ENCODE measurements at regions not wholly inside any gene's neighbourhood (a gene's known extent, or its start where the extent isn't known, plus 50 kb on each side); places are given as distances from the start of the nearest gene placed in this dataset.

DNA sequence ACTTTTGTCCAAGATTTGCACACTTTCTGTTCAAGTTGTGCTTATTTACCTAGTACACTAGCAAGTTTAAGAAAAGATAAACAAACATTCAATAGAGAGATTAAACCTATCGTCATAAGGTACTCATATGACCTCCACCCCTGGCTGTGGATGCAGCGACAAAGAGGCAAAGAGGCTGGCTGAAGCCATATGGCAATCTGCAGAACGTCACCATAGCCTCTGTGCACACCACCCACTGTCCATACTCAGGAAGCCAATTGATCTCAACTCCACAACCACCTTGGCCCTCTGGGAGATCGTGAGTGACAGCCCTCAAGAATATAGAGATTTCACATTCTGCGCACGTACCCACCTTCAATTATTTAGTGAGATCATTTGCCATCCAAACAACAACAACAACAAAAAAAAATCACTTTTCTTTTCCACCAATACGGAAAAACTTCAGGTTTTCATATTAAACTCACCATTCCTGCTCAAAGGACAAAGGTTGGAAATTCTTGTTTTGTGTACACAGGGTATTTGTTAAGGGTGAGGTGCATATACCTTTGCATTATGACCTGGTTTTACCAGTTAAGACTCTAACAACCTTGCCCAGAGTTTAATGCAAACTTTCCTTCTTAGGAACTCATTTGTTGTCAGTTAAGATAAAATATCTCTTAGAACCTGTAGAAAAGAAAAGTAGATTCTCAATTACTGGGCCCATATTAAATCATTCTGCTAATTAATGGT is 243.0 kb upstream of the FSTL5 start:
- Histone ChIP-seq H3K9ac (ENCODE audit: low read length) (no peak overlapping the region), H3K4me3 (ENCODE audit: low read length) (no peak overlapping the region), H3K27ac (ENCODE audit: low read length) (no peak overlapping the region), H3K9me3 (ENCODE audit: control insufficient read depth, low read depth, low read length) (no peaks in the 10 kb centered on the region), H3K36me3 (ENCODE audit: control insufficient read depth, low read depth, low read length) (no peaks in the 10 kb centered on the region), H3K4me1 (ENCODE audit: control insufficient read depth, low read depth, low read length) (no peaks in the 10 kb centered on the region), H3K27me3 (ENCODE audit: control insufficient read depth, insufficient read depth, low read length) (no peaks in the 10 kb centered on the region)

DNA sequence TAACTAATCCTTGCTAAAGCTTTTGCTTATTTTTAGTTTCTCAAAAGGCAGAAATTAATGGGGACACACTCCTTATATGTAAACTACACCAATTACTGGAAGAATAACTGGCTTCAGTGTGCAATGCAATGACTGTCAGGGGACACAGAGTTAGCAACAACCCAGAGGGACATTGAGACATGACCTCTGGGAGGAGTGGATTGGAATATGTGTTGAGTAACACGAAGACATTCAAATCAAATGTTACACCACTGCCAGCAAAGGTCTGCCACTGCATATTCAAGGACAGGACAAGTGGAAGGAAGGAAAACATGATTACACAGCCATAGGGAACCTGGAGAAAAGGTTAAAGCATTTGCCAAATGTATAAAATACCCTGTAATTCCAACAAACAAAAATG is 240.1 kb upstream of the FSTL5 start:
- no peaks in the 10 kb centered on the region for H3K27me3 ChIP-seq (ENCODE audit: control insufficient read depth, insufficient read depth, low read length)
- no peak overlapping the region for H3K27ac ChIP-seq (ENCODE audit: low read length)
- H3K4me1 ChIP-seq (ENCODE audit: control insufficient read depth, low read depth, low read length), result no peaks in the 10 kb centered on the region
- no peaks in the 10 kb centered on the region for H3K36me3 ChIP-seq (ENCODE audit: control insufficient read depth, low read depth, low read length)
- no peaks in the 10 kb centered on the region for H3K9me3 ChIP-seq (ENCODE audit: control insufficient read depth, low read depth, low read length)
- no peak overlapping the region for H3K9ac ChIP-seq (ENCODE audit: low read length)
- H3K4me3 ChIP-seq (ENCODE audit: low read length), result no peak overlapping the region

DNA sequence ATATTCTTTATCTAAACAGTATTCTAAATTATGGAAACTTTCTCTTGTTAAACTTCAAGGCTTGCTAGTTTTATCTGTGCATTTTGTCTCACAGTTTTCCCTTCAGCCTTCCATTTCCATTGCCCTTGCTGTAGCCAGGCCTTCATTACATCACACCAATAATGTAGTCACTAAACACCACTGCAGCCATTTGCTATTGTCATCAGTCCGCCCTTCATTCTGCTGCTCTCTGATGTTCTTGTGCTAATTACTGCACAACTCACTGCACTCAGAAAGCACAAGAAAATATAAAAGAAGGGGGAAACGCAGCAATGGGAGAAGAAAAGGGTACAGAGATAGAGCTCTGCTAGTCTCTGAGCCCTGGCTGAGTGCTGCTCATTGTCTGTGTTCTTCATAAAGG is 239.6 kb upstream of the FSTL5 start:
- no peaks in the 10 kb centered on the region for H3K27me3 ChIP-seq (ENCODE audit: control insufficient read depth, insufficient read depth, low read length)
- no peak overlapping the region for H3K9ac ChIP-seq (ENCODE audit: low read length)
- H3K9me3 ChIP-seq (ENCODE audit: control insufficient read depth, low read depth, low read length), result no peaks in the 10 kb centered on the region
- no peak overlapping the region for H3K27ac ChIP-seq (ENCODE audit: low read length)
- H3K4me3 ChIP-seq (ENCODE audit: low read length), result no peak overlapping the region
- H3K4me1 ChIP-seq (ENCODE audit: control insufficient read depth, low read depth, low read length), result no peaks in the 10 kb centered on the region
- H3K36me3 ChIP-seq (ENCODE audit: control insufficient read depth, low read depth, low read length), result no peaks in the 10 kb centered on the region

DNA sequence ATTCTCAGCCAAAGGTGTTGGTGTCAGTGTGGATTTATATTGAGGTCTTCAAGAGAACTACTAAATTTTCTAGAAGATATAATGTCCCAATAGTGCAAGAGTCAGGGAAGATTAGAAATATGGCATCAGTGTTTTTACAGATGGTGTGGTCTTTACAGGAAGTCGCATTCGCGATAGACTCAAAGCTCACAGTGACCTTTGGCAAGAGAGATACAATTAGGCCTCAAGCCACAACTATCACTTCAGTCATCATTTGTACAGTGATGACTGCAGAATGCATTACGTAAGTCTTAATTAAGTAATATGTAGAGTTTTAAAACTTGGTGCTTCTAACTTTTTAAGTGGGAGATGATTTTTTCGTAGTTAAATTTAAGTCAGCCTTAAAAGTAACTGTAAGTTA is 237.2 kb upstream of the FSTL5 start:
- H3K27me3 ChIP-seq (ENCODE audit: control insufficient read depth, insufficient read depth, low read length), result no peaks in the 10 kb centered on the region
- no peak overlapping the region for H3K27ac ChIP-seq (ENCODE audit: low read length)
- H3K4me3 ChIP-seq (ENCODE audit: low read length), result no peak overlapping the region
- no peaks in the 10 kb centered on the region for H3K36me3 ChIP-seq (ENCODE audit: control insufficient read depth, low read depth, low read length)
- no peak overlapping the region for H3K9ac ChIP-seq (ENCODE audit: low read length)
- H3K9me3 ChIP-seq (ENCODE audit: control insufficient read depth, low read depth, low read length), result no peaks in the 10 kb centered on the region
- no peaks in the 10 kb centered on the region for H3K4me1 ChIP-seq (ENCODE audit: control insufficient read depth, low read depth, low read length)

DNA sequence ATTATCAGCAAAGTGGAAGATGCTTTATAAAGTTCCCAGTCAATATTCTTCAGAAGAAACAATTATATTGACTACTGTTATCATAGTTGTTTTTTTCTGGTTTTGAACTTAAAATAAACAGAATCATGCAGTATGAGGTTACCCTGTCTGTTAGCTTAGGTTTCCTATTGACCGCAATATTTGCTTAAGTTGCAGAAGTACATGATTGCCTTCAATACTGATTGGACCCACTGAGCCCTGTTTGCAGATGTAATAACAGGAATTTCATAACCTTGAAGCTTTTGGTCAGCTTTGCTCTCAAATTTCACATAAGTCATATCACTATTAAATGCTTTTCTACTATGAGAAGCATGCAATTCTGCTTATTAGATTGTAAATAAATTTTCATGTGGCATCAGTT is 229.1 kb upstream of the FSTL5 start:
- no peaks in the 10 kb centered on the region for H3K9me3 ChIP-seq (ENCODE audit: control insufficient read depth, low read depth, low read length)
- H3K4me3 ChIP-seq (ENCODE audit: low read length), result no peak overlapping the region
- H3K4me1 ChIP-seq (ENCODE audit: control insufficient read depth, low read depth, low read length), result no peaks in the 10 kb centered on the region
- H3K27ac ChIP-seq (ENCODE audit: low read length), result no peak overlapping the region
- no peak overlapping the region for H3K9ac ChIP-seq (ENCODE audit: low read length)
- no peaks in the 10 kb centered on the region for H3K36me3 ChIP-seq (ENCODE audit: control insufficient read depth, low read depth, low read length)
- no peaks in the 10 kb centered on the region for H3K27me3 ChIP-seq (ENCODE audit: control insufficient read depth, insufficient read depth, low read length)

DNA sequence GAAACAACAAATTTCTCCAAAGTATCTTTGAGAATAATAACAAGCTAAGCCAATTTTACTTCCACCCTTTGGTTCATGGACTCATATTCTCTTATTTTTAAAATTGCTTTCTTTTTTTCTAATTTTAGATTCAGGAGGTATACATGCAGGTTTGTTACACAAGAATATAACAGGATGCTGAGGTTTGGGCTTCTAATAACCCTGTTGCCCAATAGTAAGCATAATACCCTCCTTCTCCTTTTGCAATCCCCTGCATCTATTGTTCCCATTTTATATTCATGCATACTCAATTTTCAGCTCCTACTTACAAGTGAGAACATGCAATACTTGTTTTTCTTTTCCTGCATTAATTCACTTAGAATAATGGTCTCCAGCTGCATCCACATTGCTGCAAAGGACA is 202.3 kb upstream of the FSTL5 start:
- no peaks in the 10 kb centered on the region for H3K36me3 ChIP-seq (ENCODE audit: control insufficient read depth, low read depth, low read length)
- H3K4me1 ChIP-seq (ENCODE audit: control insufficient read depth, low read depth, low read length), result no peaks in the 10 kb centered on the region
- H3K9ac ChIP-seq (ENCODE audit: low read length), result no peak overlapping the region
- H3K27me3 ChIP-seq (ENCODE audit: control insufficient read depth, insufficient read depth, low read length), result no peaks in the 10 kb centered on the region
- H3K27ac ChIP-seq (ENCODE audit: low read length), result no peak overlapping the region
- H3K9me3 ChIP-seq (ENCODE audit: control insufficient read depth, low read depth, low read length), result no peaks in the 10 kb centered on the region
- H3K4me3 ChIP-seq (ENCODE audit: low read length), result no peak overlapping the region

DNA sequence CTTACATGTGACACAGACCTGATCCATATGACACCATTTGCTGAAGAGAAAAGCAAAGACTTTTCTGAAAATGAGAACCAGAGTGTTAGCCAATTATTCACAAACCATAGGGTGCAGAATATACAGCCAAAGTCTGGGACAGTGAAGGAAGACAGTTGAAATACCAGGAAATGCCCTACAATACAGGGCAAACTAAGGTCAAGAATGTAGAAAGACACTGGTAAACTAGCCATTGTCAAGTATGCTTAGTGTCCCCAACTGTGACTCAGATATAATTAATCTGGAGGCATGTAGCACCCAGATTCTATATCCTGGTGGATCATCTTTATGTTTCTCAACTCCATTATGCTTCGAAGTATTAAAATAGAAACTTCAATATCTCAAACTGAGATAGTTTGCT is 200.9 kb upstream of the FSTL5 start:
- Histone ChIP-seq H3K9ac (ENCODE audit: low read length) (no peak overlapping the region), H3K9me3 (ENCODE audit: control insufficient read depth, low read depth, low read length) (no peaks in the 10 kb centered on the region), H3K4me3 (ENCODE audit: low read length) (no peak overlapping the region), H3K27ac (ENCODE audit: low read length) (no peak overlapping the region), H3K27me3 (ENCODE audit: control insufficient read depth, insufficient read depth, low read length) (no peaks in the 10 kb centered on the region), H3K4me1 (ENCODE audit: control insufficient read depth, low read depth, low read length) (no peaks in the 10 kb centered on the region), H3K36me3 (ENCODE audit: control insufficient read depth, low read depth, low read length) (no peaks in the 10 kb centered on the region)

DNA sequence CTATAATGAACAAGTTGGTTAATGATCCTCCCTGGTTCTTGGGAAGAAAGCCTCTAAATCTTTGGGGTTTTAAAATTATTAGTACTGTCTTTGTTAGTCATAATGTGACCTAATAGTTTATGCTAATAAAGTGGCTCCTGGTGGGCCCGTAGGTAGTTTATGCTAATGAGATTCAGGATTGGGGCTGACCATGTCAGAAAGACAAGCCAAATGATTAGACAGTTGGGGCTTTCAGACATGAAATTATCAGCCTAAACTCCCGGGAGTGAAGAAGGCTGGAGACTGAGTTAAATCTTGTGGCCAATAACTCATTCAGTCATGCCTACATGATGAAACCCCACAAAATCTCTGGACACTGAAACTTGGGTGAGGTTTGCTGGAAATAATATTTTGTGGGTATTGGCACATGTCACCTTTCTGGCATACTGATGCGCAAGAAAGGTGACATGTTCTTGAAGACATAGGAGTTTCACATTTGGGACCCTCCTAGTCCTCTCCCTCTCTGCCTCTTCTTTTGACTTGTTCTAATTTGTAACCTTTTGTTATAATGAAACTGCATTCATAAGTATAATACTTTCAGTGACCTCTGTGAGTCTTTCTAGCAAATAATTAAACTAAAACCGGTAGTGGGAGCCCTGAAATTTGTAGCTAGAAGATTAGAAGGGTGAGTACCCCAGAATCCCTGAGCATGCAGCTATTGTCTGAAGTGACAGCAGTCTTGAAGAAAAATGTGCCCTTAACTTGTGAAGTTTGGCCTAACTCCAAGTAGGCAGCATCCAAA is 196.8 kb upstream of the FSTL5 start:
- no peaks in the 10 kb centered on the region for H3K36me3 ChIP-seq (ENCODE audit: control insufficient read depth, low read depth, low read length)
- H3K27ac ChIP-seq (ENCODE audit: low read length), result no peak overlapping the region
- no peaks in the 10 kb centered on the region for H3K9me3 ChIP-seq (ENCODE audit: control insufficient read depth, low read depth, low read length)
- no peak overlapping the region for H3K4me3 ChIP-seq (ENCODE audit: low read length)
- no peak overlapping the region for H3K9ac ChIP-seq (ENCODE audit: low read length)
- H3K4me1 ChIP-seq (ENCODE audit: control insufficient read depth, low read depth, low read length), result no peaks in the 10 kb centered on the region
- no peaks in the 10 kb centered on the region for H3K27me3 ChIP-seq (ENCODE audit: control insufficient read depth, insufficient read depth, low read length)

DNA sequence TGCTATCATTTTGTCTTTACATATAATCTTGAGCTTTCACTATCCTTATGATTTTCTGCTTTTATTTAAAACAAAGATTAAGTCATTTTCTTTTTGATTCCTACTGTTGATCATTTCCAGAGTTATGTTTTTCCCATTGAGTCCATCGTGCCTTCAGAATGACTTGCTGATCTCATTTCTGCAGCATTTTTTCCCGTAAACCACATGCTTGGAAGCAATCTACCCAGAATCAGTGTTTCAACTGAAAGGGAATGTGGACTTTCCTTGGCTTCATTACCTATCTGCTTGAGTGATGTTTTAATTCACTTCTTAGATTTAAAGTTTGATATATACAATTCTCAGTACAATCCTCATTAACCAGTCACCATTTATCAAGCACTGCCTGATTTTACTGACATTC is 192.4 kb upstream of the FSTL5 start:
- Histone ChIP-seq H3K36me3 (ENCODE audit: control insufficient read depth, low read depth, low read length) (no peaks in the 10 kb centered on the region), H3K27ac (ENCODE audit: low read length) (no peak overlapping the region), H3K9me3 (ENCODE audit: control insufficient read depth, low read depth, low read length) (no peaks in the 10 kb centered on the region), H3K27me3 (ENCODE audit: control insufficient read depth, insufficient read depth, low read length) (no peaks in the 10 kb centered on the region), H3K4me1 (ENCODE audit: control insufficient read depth, low read depth, low read length) (no peaks in the 10 kb centered on the region), H3K4me3 (ENCODE audit: low read length) (no peak overlapping the region), H3K9ac (ENCODE audit: low read length) (no peak overlapping the region)

DNA sequence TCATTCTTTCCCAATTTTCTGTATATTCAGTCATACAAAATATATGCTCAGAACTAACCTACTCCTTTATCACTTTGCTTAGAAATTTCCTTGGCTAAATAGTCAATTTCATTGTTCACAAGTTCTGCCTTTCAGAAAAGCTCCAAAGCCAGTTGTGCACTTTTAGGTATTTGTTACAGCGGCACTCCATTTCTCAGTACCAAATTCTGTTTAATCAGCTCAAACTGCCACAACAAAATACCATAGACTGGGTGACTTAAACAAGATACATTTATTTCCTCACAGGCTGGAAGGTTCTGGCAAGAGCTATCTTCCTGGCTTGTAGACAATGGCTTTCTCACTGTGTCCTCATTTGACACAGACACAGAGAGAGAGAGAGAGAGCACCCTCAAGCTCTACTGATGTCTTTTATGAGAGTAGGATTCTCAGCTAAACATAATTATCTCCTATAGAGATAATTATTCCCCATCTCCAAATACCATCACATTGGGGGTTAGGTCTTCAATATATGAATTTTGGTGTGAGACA is 188.8 kb upstream of the FSTL5 start:
- Histone ChIP-seq H3K9ac (ENCODE audit: low read length) (no peak overlapping the region), H3K27ac (ENCODE audit: low read length) (no peak overlapping the region), H3K9me3 (ENCODE audit: control insufficient read depth, low read depth, low read length) (no peaks in the 10 kb centered on the region)

DNA sequence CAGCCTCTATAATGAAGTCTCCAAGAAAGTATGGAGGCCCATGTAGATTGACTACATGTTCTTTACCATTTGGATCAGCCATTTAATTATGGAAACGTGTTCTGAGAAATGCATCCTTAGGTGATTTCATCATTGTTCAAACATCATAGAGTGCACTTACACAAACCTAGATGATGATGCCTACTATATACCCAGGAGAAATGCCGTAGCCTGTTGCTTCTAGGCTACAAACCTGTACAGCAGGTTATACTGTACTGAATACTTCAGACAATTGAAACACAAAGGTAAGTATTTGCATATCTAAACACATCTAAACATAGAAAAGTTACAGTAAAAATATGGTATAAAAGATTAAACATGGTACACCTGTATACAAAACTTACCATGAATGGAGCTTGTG is 186.5 kb upstream of the FSTL5 start:
- H3K27me3 ChIP-seq (ENCODE audit: control insufficient read depth, insufficient read depth, low read length), result no peaks in the 10 kb centered on the region
- H3K4me1 ChIP-seq (ENCODE audit: control insufficient read depth, low read depth, low read length), result no peaks in the 10 kb centered on the region
- no peak overlapping the region for H3K4me3 ChIP-seq (ENCODE audit: low read length)
- H3K36me3 ChIP-seq (ENCODE audit: control insufficient read depth, low read depth, low read length), result no peaks in the 10 kb centered on the region
- H3K9ac ChIP-seq (ENCODE audit: low read length), result no peak overlapping the region
- H3K27ac ChIP-seq (ENCODE audit: low read length), result no peak overlapping the region
- no peaks in the 10 kb centered on the region for H3K9me3 ChIP-seq (ENCODE audit: control insufficient read depth, low read depth, low read length)

More for the DNA sequence above, 188.8 kb upstream of the FSTL5 start:
- Histone ChIP-seq H3K4me3 (ENCODE audit: low read length) (no peak overlapping the region), H3K4me1 (ENCODE audit: control insufficient read depth, low read depth, low read length) (no peaks in the 10 kb centered on the region), H3K36me3 (ENCODE audit: control insufficient read depth, low read depth, low read length) (no peaks in the 10 kb centered on the region), H3K27me3 (ENCODE audit: control insufficient read depth, insufficient read depth, low read length) (no peaks in the 10 kb centered on the region)

DNA sequence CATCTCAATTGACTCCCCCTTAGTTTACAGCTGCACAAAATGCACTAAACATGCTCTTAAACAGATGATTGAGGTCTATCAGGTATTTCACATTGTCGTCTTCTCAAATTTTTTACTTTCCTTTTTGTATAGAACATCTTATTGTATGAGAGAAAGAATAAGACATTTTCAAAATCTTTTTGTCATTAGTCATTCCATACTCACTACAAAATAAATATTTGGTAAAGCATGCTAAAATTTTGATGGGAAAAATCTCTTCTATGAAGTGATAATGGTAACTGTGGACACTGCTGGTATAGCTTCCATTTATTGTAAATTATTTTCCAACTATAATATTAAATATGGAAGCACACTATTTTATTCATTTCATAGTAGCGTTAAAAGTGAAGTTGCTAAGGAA is 185.6 kb upstream of the FSTL5 start:
- Histone ChIP-seq H3K4me1 (ENCODE audit: control insufficient read depth, low read depth, low read length) (no peaks in the 10 kb centered on the region), H3K27ac (ENCODE audit: low read length) (no peak overlapping the region), H3K9me3 (ENCODE audit: control insufficient read depth, low read depth, low read length) (no peaks in the 10 kb centered on the region), H3K9ac (ENCODE audit: low read length) (no peak overlapping the region), H3K27me3 (ENCODE audit: control insufficient read depth, insufficient read depth, low read length) (no peaks in the 10 kb centered on the region), H3K4me3 (ENCODE audit: low read length) (no peak overlapping the region), H3K36me3 (ENCODE audit: control insufficient read depth, low read depth, low read length) (no peaks in the 10 kb centered on the region)

All from iPS-18a (cell line).